HepG2 (cell line): ENCODE measurements at regions not wholly inside any gene's neighbourhood (a gene's known extent, or its start where the extent isn't known, plus 50 kb on each side); places are given as distances from the start of the nearest gene placed in this dataset.

ENCODE experiments used
- ATAC-seq: fragments of 200-7000 bp; cut with Tn5 transposase; 3 replicates; pipeline ENCODE4 v1.9.1; 2020; ENCODE audit warnings: mild to moderate bottlenecking, moderate library complexity
- BruUV-seq: library from RNA; stranded (reverse); fragments of 400-500 nt; replicated peaks from 2 replicates; lab custom pipeline; 2021; lab: Mats Ljungman, UMichigan
- CTCF ChIA-PET: fragments of 300-600 bp; formaldehyde crosslinking; extraction: SDS; loops from one replicate; lab custom pipeline; 2021; ENCODE audit warnings: low total read pairs, inconsistent platforms, low intra/inter-chr PET ratio; lab: Yijun Ruan, JAX
- POLR2A ChIA-PET: fragments of 350-600 bp; sonication (Branson Sonifier 250); formaldehyde crosslinking; loops from one replicate; lab custom pipeline; 2020; ENCODE audit warnings: antibody characterized with exemption, inconsistent platforms; lab: Yijun Ruan, JAX
- DNase-seq: peaks from one replicate; pipeline ENCODE4 v3.0.0-alpha.2; 2015; ENCODE audit warnings: low spot score
- FAIRE-seq: peaks from 3 replicates; lab custom pipeline; 2011; peaks lifted over from hg19 to GRCh38; lab: Jason Lieb, UNC
- H2AFZ ChIP-seq: one replicate; pipeline ENCODE4 v1.6.1; 2011; ENCODE audit warnings: low read length, inconsistent platforms
- H3K27ac ChIP-seq: fragments of 300-600 bp; 3 replicates; pipeline ENCODE4 v1.8.0; 2011; ENCODE audit warnings: mixed run types, mild to moderate bottlenecking, mixed read lengths, low read length, inconsistent platforms; ENCODE audit not compliant: insufficient read depth; ENCODE audit errors: extremely low read length
- H3K27me3 ChIP-seq, 2 experiments: fragments of 200-600 bp in 1 of 2; 2 replicates in 1 of 2; 3 replicates in 1 of 2; pipeline versions ENCODE4 v1.6.0 to v1.8.0; 2011; ENCODE audit warnings: low read length in 2 of 2, mild to moderate bottlenecking in 2 of 2, moderate library complexity in 2 of 2, inconsistent platforms in 1 of 2; ENCODE audit not compliant: insufficient read depth in 2 of 2, control insufficient read depth in 1 of 2
- H3K36me3 ChIP-seq, 2 experiments: fragments of 200-600 bp in 1 of 2; replicated peaks in 1 of 2; 2 replicates in 1 of 2; 3 replicates in 1 of 2; pipeline versions ENCODE4 v1.5.1 to v1.8.0; 2011; ENCODE audit warnings: low read length in 2 of 2, inconsistent platforms in 1 of 2; ENCODE audit not compliant: insufficient read depth in 2 of 2, control insufficient read depth in 1 of 2
- H3K4me1 ChIP-seq: 2 replicates; pipeline ENCODE4 v1.5.1; 2012; ENCODE audit warnings: low read length, inconsistent platforms; ENCODE audit not compliant: insufficient read depth
- H3K4me2 ChIP-seq: 2 replicates; pipeline ENCODE4 v1.6.0; 2011; ENCODE audit warnings: low read depth, low read length, inconsistent platforms
- H3K4me3 ChIP-seq, 3 experiments: fragments of 200-600 bp in 1 of 3; sonication (generic), shearing (Covaris generic) in 1 of 3; replicated peaks in 1 of 3; 2 replicates each; pipeline ENCODE4 v1.5.1; 2011 to 2016; ENCODE audit warnings: low read length in 3 of 3, inconsistent platforms in 2 of 3, low read depth in 2 of 3, mild to moderate bottlenecking in 2 of 3, control low read depth in 1 of 3, mixed read lengths in 1 of 3; ENCODE audit not compliant: insufficient read depth in 1 of 3
- H3K79me2 ChIP-seq: one replicate; pipeline ENCODE4 v1.6.1; 2011; ENCODE audit warnings: low read length, inconsistent platforms; ENCODE audit not compliant: insufficient read depth
- H3K9ac ChIP-seq: 2 replicates; pipeline ENCODE4 v1.6.0; 2011; ENCODE audit warnings: mild to moderate bottlenecking, low read depth, low read length, inconsistent platforms; ENCODE audit not compliant: insufficient read depth
- H3K9me3 ChIP-seq: 2 replicates; pipeline ENCODE4 v1.5.1; 2012; ENCODE audit warnings: mild to moderate bottlenecking, low read length
- H4K20me1 ChIP-seq: 2 replicates; pipeline ENCODE4 v1.6.0; 2011; ENCODE audit warnings: inconsistent platforms, mild to moderate bottlenecking, low read length, moderate library complexity; ENCODE audit not compliant: insufficient read depth
- ARNTL ChIP-seq: sonication (generic); formaldehyde crosslinking; IDR thresholded peaks from 2 replicates; pipeline ENCODE4 v1.4.0; 2020; ENCODE audit warnings: mild to moderate bottlenecking, missing genetic modification reagents
- CEBPB ChIP-seq: IDR thresholded peaks from 2 replicates; pipeline ENCODE4 v1.6.1; 2011; ENCODE audit warnings: low read depth, low read length, improper control_type of control experiment, borderline replicate concordance
- CHD2 ChIP-seq: IDR thresholded peaks from 2 replicates; pipeline ENCODE4 v1.6.1; 2011; ENCODE audit warnings: low read depth, low read length, improper control_type of control experiment
- GABPB1 ChIP-seq: IDR thresholded peaks from 2 replicates; pipeline ENCODE4 v1.6.1; 2016; ENCODE audit warnings: mild to moderate bottlenecking, missing genetic modification reagents, moderate library complexity, missing compliant biosample characterization
- JUND ChIP-seq: sonication (generic); formaldehyde crosslinking; IDR thresholded peaks from 2 replicates; pipeline ENCODE4 v1.8.0; 2022; ENCODE audit warnings: mild to moderate bottlenecking, missing genetic modification reagents
- NR1H2 ChIP-seq: sonication (generic); formaldehyde crosslinking; IDR thresholded peaks from 2 replicates; pipeline ENCODE4 v1.8.1; 2022; ENCODE audit warnings: low read depth, missing genetic modification reagents, borderline replicate concordance
- SMARCE1 ChIP-seq: fragments of 450-650 bp; IDR thresholded peaks from 2 replicates; pipeline ENCODE4 v1.6.1; 2017; ENCODE audit warnings: borderline replicate concordance
- ZBTB7A ChIP-seq: sonication (generic); formaldehyde crosslinking; IDR thresholded peaks from 2 replicates; pipeline ENCODE4 v1.8.0; 2022; ENCODE audit warnings: mild to moderate bottlenecking, missing genetic modification reagents
- ZNF547 ChIP-seq: sonication (generic); formaldehyde crosslinking; IDR thresholded peaks from 2 replicates; pipeline ENCODE4 v1.5.1; 2020; ENCODE audit warnings: mild to moderate bottlenecking, missing genetic modification reagents
- ZNF550 ChIP-seq: sonication (generic); formaldehyde crosslinking; IDR thresholded peaks from 2 replicates; pipeline ENCODE4 v1.4.0; 2020; ENCODE audit warnings: mild to moderate bottlenecking, missing genetic modification reagents, borderline replicate concordance
- WGBS: methylation state at CpG from one replicate; pipeline ENCODE4 v1.1.6; 2017; ENCODE audit warnings: low lambda C conversion rate; 5-methylcytosine and 5-hydroxymethylcytosine counted together
- in situ Hi-C: cut with HindIII; loops from 2 replicates; pipeline ENCODE4 v1.10.0; 2017; ENCODE audit warnings: low pct_unique_long_range_greater_than_20kb; ENCODE audit not compliant: extremely low pct_ligation_motif_present
- intact Hi-C: fragments of 100-400 bp; cut with micrococcal nuclease; formaldehyde crosslinking; loops from one replicate; pipeline ENCODE4 v1.10.0; 2022; ENCODE audit not compliant: unreplicated experiment
- TF ChIP-seq, protein P1 (sequence below): sonication (generic); formaldehyde crosslinking; IDR thresholded peaks from 2 replicates; pipeline ENCODE4 v1.5.0; 2020; ENCODE audit warnings: missing genetic modification reagents, mild to moderate bottlenecking, borderline replicate concordance
- TF ChIP-seq, protein P2 (sequence below): sonication (generic); formaldehyde crosslinking; IDR thresholded peaks from 2 replicates; pipeline ENCODE4 v1.8.1; 2023; ENCODE audit warnings: mild to moderate bottlenecking, moderate library complexity, missing genetic modification reagents
- TF ChIP-seq, protein P3 (sequence below): IDR thresholded peaks from 2 replicates; pipeline ENCODE4 v1.6.1; 2016; ENCODE audit warnings: missing compliant biosample characterization, missing genetic modification reagents, borderline replicate concordance
- TF ChIP-seq, protein P4 (sequence below): sonication (generic); formaldehyde crosslinking; IDR thresholded peaks from one replicate; pipeline ENCODE4 v1.5.1; 2020; ENCODE audit warnings: mild to moderate bottlenecking, missing genetic modification reagents; ENCODE audit errors: not compliant biosample characterization

DNA sequence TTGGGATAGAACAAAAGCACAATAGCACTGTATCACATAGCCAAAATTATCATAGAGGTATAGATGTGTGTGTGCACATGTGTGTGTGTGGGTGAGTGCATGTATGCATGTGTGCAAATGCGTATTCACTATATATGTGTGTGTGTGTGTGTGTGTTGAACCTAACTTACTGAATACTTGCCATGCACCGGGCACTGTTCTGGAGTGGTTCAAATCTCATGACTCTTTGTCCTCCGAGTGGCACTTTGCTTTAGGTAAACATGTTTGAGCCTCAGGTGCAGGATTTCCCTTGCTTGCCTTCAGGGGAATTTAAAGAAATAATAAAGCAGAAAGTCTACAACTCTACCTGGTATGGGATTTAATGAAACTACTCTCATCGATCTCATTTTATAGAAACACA is 183.5 kb upstream of the GDNF start:
- WGBS = 29% methylated on average over 4 of the region's 4 CpGs
- no peak for DNase-seq
- no peak overlapping the region for H3K27ac ChIP-seq
- H3K9me3 ChIP-seq = no peaks in the 10 kb centered on the region
- no peaks in the 10 kb centered on the region for H3K36me3 ChIP-seq
- H2AFZ ChIP-seq = no peak overlapping the region
- peaks cover 31% of the 10 kb centered on the region for H3K4me1 ChIP-seq
- H3K27me3 ChIP-seq = peaks cover 2 to 24% of the 10 kb centered on the region in 2 experiments; a peak in 3 of 5 replicates
- POLR2A ChIA-PET = no interaction called here
- intact Hi-C loops (loop anchor here (10.0 kb wide), 1 partner anchor 141 kb away; no protein-coding TSS in a partner anchor), in situ Hi-C loops (no loop called here)
- H3K9ac ChIP-seq = no peak overlapping the region
- CTCF ChIA-PET = interaction anchor here (1.4 kb wide), 1 partner anchor 170 kb away, joined by 11 read pairs; no protein-coding TSS in a partner anchor
- no peak overlapping the region for H3K4me2 ChIP-seq
- no peak for FAIRE-seq
- BruUV-seq = no TSS peak
- H3K4me3 ChIP-seq = no peak overlapping the region
- H3K79me2 ChIP-seq = no peaks in the 10 kb centered on the region
- ATAC-seq = no peak
- H4K20me1 ChIP-seq = no peaks in the 10 kb centered on the region
- TF ChIP-seq CEBPB (no peak), CHD2 (no peak), SMARCE1 (no peak), ZNF550 (CRISPR knock-in tag) (no peak), NR1H2 (CRISPR knock-in tag) (no peak), ZBTB7A (CRISPR knock-in tag) (no peak), GABPB1 (CRISPR knock-in tag) (no peak), ARNTL (CRISPR knock-in tag) (no peak), JUND (CRISPR knock-in tag) (no peak), ZNF547 (no peak)
- TF ChIP-seq, protein P1, sequence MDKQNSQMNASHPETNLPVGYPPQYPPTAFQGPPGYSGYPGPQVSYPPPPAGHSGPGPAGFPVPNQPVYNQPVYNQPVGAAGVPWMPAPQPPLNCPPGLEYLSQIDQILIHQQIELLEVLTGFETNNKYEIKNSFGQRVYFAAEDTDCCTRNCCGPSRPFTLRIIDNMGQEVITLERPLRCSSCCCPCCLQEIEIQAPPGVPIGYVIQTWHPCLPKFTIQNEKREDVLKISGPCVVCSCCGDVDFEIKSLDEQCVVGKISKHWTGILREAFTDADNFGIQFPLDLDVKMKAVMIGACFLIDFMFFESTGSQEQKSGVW = no peak
- TF ChIP-seq, protein P2, sequence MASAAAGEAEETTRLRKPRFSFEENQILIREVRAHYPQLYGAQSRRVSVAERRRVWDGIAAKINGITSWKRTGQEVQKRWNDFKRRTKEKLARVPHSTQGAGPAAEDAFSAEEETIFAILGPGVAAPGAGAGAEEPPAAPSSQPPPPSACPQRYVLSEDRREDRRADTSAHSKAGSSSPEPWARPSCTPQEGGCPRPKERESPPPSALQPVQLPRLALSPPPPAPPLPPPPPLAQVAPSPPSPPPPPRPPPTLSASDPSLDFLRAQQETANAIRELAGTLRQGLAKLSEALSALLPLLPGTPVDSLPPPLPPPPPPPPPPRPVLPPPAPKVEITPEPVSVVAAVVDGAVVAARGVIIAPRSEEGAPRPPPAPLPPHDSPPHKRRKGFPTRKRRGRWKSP (CRISPR knock-in tag) = no peak
- TF ChIP-seq, protein P3, sequence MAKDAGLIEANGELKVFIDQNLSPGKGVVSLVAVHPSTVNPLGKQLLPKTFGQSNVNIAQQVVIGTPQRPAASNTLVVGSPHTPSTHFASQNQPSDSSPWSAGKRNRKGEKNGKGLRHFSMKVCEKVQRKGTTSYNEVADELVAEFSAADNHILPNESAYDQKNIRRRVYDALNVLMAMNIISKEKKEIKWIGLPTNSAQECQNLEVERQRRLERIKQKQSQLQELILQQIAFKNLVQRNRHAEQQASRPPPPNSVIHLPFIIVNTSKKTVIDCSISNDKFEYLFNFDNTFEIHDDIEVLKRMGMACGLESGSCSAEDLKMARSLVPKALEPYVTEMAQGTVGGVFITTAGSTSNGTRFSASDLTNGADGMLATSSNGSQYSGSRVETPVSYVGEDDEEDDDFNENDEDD = no peak
- TF ChIP-seq, protein P4, sequence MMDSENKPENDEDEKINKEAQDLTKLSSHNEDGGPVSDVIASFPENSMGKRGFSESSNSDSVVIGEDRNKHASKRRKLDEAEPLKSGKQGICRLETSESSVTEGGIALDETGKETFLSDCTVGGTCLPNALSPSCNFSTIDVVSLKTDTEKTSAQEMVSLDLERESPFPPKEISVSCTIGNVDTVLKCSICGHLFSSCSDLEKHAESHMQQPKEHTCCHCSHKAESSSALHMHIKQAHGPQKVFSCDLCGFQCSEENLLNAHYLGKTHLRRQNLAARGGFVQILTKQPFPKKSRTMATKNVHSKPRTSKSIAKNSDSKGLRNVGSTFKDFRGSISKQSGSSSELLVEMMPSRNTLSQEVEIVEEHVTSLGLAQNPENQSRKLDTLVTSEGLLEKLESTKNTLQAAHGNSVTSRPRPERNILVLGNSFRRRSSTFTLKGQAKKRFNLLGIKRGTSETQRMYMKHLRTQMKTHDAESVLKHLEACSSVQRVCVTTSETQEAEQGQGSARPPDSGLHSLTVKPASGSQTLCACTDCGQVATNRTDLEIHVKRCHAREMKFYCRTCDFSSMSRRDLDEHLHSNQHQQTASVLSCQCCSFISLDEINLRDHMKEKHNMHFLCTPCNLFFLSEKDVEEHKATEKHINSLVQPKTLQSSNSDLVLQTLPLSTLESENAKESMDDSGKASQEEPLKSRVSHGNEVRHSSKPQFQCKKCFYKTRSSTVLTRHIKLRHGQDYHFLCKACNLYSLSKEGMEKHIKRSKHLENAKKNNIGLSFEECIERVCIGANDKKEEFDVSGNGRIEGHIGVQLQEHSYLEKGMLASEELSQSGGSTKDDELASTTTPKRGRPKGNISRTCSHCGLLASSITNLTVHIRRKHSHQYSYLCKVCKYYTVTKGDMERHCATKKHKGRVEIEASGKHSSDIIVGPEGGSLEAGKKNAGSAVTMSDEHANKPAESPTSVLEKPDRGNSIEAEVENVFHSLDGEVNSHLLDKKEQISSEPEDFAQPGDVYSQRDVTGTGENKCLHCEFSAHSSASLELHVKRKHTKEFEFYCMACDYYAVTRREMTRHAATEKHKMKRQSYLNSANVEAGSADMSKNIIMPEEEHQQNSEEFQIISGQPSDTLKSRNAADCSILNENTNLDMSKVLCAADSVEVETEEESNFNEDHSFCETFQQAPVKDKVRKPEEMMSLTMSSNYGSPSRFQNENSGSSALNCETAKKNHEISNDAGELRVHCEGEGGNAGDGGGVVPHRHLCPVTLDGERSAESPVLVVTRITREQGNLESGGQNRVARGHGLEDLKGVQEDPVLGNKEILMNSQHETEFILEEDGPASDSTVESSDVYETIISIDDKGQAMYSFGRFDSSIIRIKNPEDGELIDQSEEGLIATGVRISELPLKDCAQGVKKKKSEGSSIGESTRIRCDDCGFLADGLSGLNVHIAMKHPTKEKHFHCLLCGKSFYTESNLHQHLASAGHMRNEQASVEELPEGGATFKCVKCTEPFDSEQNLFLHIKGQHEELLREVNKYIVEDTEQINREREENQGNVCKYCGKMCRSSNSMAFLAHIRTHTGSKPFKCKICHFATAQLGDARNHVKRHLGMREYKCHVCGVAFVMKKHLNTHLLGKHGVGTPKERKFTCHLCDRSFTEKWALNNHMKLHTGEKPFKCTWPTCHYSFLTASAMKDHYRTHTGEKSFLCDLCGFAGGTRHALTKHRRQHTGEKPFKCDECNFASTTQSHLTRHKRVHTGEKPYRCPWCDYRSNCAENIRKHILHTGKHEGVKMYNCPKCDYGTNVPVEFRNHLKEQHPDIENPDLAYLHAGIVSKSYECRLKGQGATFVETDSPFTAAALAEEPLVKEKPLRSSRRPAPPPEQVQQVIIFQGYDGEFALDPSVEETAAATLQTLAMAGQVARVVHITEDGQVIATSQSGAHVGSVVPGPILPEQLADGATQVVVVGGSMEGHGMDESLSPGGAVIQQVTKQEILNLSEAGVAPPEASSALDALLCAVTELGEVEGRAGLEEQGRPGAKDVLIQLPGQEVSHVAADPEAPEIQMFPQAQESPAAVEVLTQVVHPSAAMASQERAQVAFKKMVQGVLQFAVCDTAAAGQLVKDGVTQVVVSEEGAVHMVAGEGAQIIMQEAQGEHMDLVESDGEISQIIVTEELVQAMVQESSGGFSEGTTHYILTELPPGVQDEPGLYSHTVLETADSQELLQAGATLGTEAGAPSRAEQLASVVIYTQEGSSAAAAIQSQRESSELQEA (CRISPR knock-in tag) = no peak
